ENCODE measurements at regions not wholly inside any gene's neighbourhood (a gene's known extent, or its start where the extent isn't known, plus 50 kb on each side); places are given as distances from the start of the nearest gene placed in this dataset.

DNA sequence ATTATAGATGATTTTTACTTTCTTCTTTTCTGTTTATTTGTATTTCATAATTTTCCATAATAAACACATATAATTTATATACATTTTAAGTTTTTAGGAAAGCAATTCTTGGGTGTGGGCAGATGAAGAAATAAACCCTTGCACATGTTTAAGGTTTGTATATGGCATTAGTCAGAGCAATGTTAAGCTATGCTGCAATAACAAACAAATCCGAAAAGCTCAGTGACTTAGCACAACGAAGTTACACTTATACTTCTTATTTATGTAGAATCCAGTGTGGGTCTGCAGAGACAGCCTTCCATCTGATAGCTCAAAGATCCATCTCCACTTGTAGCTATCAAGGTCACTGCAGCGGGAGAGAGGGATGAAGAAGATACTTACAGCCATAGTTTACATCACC, 68.5 kb upstream of the BARX2 start:
- no peak overlapping the region for H3K27ac ChIP-seq (ENCODE audit: low read length)
- no peak for ATAC-seq (ENCODE audit: insufficient read depth, low read depth)

GRCh38 chr11:129302386-129303101, 73.1 kb upstream of the BARX2 start:
- Histone ChIP-seq H4K20me1 (ENCODE audit: insufficient read depth, low read length) (no peaks in the 10 kb centered on the region), H3K4me2 (ENCODE audit: insufficient read depth, low read length) (no peak overlapping the region), H3K9ac (ENCODE audit: low read depth, low read length) (no peak overlapping the region), H3K4me1 (ENCODE audit: insufficient read depth, low read length) (no peaks in the 10 kb centered on the region), H2AFZ (ENCODE audit: low read depth, low read length) (no peak overlapping the region), H3K79me2 (ENCODE audit: insufficient read depth, low read length) (no peaks in the 10 kb centered on the region), H3K36me3 (ENCODE audit: insufficient read depth, low read length) (no peaks in the 10 kb centered on the region), H3K9me3 (ENCODE audit: insufficient read depth, low read length, severe bottlenecking) (no peaks in the 10 kb centered on the region), H3K27ac (ENCODE audit: low read length) (no peak overlapping the region), H3K27me3 (ENCODE audit: insufficient read depth, low read length, poor library complexity) (peaks cover 6% of the 10 kb centered on the region), H3K4me3 (ENCODE audit: low read depth in 1 of 2, low read length in 2 of 2) (no peak overlapping the region)
- ATAC-seq (ENCODE audit: insufficient read depth, low read depth) (no peak), DNase-seq (no peak)
- TF ChIP-seq, protein P1, sequence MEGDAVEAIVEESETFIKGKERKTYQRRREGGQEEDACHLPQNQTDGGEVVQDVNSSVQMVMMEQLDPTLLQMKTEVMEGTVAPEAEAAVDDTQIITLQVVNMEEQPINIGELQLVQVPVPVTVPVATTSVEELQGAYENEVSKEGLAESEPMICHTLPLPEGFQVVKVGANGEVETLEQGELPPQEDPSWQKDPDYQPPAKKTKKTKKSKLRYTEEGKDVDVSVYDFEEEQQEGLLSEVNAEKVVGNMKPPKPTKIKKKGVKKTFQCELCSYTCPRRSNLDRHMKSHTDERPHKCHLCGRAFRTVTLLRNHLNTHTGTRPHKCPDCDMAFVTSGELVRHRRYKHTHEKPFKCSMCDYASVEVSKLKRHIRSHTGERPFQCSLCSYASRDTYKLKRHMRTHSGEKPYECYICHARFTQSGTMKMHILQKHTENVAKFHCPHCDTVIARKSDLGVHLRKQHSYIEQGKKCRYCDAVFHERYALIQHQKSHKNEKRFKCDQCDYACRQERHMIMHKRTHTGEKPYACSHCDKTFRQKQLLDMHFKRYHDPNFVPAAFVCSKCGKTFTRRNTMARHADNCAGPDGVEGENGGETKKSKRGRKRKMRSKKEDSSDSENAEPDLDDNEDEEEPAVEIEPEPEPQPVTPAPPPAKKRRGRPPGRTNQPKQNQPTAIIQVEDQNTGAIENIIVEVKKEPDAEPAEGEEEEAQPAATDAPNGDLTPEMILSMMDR (IDR thresholded peaks at IDR 0.05; ENCODE audit: borderline replicate concordance, extremely low read depth, low read length, poor library complexity, severe bottlenecking) = no peak
- no peak for TF ChIP-seq EZH2 (IDR thresholded peaks at IDR 0.05; ENCODE audit: borderline replicate concordance, low read depth, low read length, severe bottlenecking)

More for the DNA sequence above, 68.5 kb upstream of the BARX2 start:
- Histone ChIP-seq H3K27me3 (ENCODE audit: insufficient read depth, low read length, poor library complexity) (peaks cover 6% of the 10 kb centered on the region), H2AFZ (ENCODE audit: low read depth, low read length) (no peak overlapping the region), H3K79me2 (ENCODE audit: insufficient read depth, low read length) (no peaks in the 10 kb centered on the region), H3K4me2 (ENCODE audit: insufficient read depth, low read length) (no peak overlapping the region), H3K9me3 (ENCODE audit: insufficient read depth, low read length, severe bottlenecking) (no peaks in the 10 kb centered on the region), H4K20me1 (ENCODE audit: insufficient read depth, low read length) (no peaks in the 10 kb centered on the region), H3K9ac (ENCODE audit: low read depth, low read length) (no peak overlapping the region), H3K4me3 (ENCODE audit: low read depth in 1 of 2, low read length in 2 of 2) (no peak overlapping the region), H3K36me3 (ENCODE audit: insufficient read depth, low read length) (no peaks in the 10 kb centered on the region), H3K4me1 (ENCODE audit: insufficient read depth, low read length) (no peaks in the 10 kb centered on the region)
- TF ChIP-seq, protein P1 (IDR thresholded peaks at IDR 0.05; ENCODE audit: borderline replicate concordance, extremely low read depth, low read length, poor library complexity, severe bottlenecking) = no peak
- no peak for TF ChIP-seq EZH2 (IDR thresholded peaks at IDR 0.05; ENCODE audit: borderline replicate concordance, low read depth, low read length, severe bottlenecking)
- no peak for DNase-seq

- Histone ChIP-seq H4K20me1 (ENCODE audit: insufficient read depth, low read length) (no peaks in the 10 kb centered on the region), H3K79me2 (ENCODE audit: insufficient read depth, low read length) (no peaks in the 10 kb centered on the region), H3K9ac (ENCODE audit: low read depth, low read length) (no peak overlapping the region), H3K4me2 (ENCODE audit: insufficient read depth, low read length) (no peak overlapping the region), H3K4me1 (ENCODE audit: insufficient read depth, low read length) (no peaks in the 10 kb centered on the region), H2AFZ (ENCODE audit: low read depth, low read length) (no peak overlapping the region), H3K36me3 (ENCODE audit: insufficient read depth, low read length) (no peaks in the 10 kb centered on the region), H3K27me3 (ENCODE audit: insufficient read depth, low read length, poor library complexity) (peaks cover 6% of the 10 kb centered on the region), H3K27ac (ENCODE audit: low read length) (no peak overlapping the region), H3K9me3 (ENCODE audit: insufficient read depth, low read length, severe bottlenecking) (no peaks in the 10 kb centered on the region), H3K4me3 (ENCODE audit: low read depth in 1 of 2, low read length in 2 of 2) (no peak overlapping the region)
- DNase-seq = no peak
- no peak for ATAC-seq (ENCODE audit: insufficient read depth, low read depth)
- no peak for TF ChIP-seq EZH2 (IDR thresholded peaks at IDR 0.05; ENCODE audit: borderline replicate concordance, low read depth, low read length, severe bottlenecking)
Measured at GRCh38 chr11:129300099-129300498, 75.5 kb upstream of the BARX2 start.

DNA sequence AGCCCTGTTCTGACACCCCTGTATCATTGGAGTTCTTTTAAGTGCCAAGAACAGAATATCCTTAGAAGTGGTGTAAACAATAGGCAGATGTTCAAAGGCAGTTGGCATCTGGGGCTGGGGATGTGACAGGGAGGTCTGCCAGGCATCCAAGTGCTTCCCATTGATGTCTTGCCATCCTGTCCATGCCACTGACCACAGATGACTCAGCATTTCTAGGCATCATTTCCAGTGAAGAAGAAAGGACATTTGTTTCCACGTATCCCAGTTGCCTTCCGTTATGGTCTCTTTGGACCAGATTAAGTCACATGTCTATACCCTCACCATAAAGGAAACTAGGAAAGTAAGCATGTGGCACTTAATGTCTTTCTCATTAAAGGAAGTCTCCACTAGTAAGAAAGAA, 76.7 kb upstream of the BARX2 start:
- no peak overlapping the region for H2AFZ ChIP-seq (ENCODE audit: low read depth, low read length)
- H3K9ac ChIP-seq (ENCODE audit: low read depth, low read length) = no peak overlapping the region
- no peaks in the 10 kb centered on the region for H3K79me2 ChIP-seq (ENCODE audit: insufficient read depth, low read length)
- DNase-seq = no peak
- TF ChIP-seq, protein P1 (IDR thresholded peaks at IDR 0.05; ENCODE audit: borderline replicate concordance, extremely low read depth, low read length, poor library complexity, severe bottlenecking) = no peak
- no peak for TF ChIP-seq EZH2 (IDR thresholded peaks at IDR 0.05; ENCODE audit: borderline replicate concordance, low read depth, low read length, severe bottlenecking)
- no peak overlapping the region for H3K4me3 ChIP-seq (ENCODE audit: low read depth in 1 of 2, low read length in 2 of 2)
- no peak overlapping the region for H3K27ac ChIP-seq (ENCODE audit: low read length)
- peaks cover 6% of the 10 kb centered on the region for H3K27me3 ChIP-seq (ENCODE audit: insufficient read depth, low read length, poor library complexity)
- no peak for ATAC-seq (ENCODE audit: insufficient read depth, low read depth)
- no peaks in the 10 kb centered on the region for H3K36me3 ChIP-seq (ENCODE audit: insufficient read depth, low read length)
- H3K9me3 ChIP-seq (ENCODE audit: insufficient read depth, low read length, severe bottlenecking) = no peaks in the 10 kb centered on the region
- H3K4me1 ChIP-seq (ENCODE audit: insufficient read depth, low read length) = no peaks in the 10 kb centered on the region
- no peak overlapping the region for H3K4me2 ChIP-seq (ENCODE audit: insufficient read depth, low read length)
- H4K20me1 ChIP-seq (ENCODE audit: insufficient read depth, low read length) = no peaks in the 10 kb centered on the region

All from DND-41 (cell line).